ENCODE measurements at regions not wholly inside any gene's neighbourhood (a gene's known extent, or its start where the extent isn't known, plus 50 kb on each side); places are given as distances from the start of the nearest gene placed in this dataset.

DNA sequence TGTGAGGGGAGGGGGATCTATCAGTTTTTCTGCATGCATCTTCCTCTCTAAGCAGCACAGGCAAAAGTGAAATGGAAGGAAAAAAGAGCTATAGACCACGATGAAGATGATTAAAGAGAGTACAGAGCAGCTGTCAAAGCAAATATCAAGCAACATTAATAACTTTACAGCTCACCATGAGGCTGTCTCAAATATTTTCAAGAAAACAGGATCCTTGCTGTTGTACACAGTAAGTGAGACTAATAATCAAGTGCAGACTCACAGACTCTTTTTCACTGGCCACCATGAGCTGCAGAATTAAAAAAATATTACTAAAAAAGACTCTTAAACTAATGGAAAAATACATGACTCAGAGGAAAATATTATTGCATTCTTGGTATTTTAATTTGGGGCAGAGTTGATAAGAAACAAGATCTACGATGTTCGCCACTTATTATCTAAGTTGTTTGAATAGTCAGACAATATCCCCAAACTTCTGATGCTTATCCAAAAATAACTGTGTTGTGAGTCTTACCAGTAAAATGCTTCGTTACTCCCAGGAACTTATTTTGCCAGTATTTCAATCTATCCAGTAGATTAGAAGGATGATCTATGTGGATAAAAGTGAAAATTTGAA lies 817.5 kb upstream of the ALCAM start:
- DNase-seq (ENCODE audit: low read depth in 3 of 3) = no peak

DNA sequence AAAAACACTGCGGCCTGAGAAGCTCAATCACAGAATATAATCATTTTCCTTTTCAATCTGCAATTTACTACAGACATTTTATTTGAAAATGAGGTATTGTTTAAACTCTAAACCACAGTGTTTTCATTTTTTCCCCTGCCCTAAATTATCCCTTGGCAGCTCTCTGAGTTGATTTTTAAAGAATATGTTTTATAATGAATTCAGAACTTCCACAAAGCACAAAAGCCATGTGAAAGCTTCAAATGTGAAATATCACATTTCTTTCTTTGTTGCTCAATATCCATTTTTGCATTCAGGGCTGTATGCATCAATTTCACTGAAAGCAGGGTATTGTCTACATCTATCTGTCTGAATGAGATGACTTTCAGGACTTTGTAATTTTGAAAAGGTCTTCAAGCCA lies 813.6 kb upstream of the ALCAM start:
- DNase-seq (ENCODE audit: low read depth in 3 of 3) = no peak

DNA sequence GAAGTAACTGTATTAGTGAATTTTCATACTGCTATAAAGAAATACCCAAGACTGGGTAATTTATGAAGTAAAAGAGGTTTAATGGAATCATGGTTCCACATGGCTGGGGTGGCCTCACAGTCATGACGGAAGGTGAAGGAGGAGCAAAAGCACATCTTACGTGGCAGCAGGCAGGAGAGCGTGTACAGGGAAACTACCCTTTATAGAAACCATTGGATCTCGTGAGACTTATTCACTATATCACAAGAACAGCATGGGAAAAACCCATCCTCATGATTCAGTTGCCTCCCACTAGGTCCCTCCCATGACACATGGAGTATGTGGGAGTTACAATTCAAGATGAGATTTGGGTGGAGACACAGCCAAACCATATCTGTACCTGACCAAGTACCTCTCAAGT lies 812.3 kb upstream of the ALCAM start:
- DNase-seq (ENCODE audit: low read depth in 3 of 3) = no peak

DNA sequence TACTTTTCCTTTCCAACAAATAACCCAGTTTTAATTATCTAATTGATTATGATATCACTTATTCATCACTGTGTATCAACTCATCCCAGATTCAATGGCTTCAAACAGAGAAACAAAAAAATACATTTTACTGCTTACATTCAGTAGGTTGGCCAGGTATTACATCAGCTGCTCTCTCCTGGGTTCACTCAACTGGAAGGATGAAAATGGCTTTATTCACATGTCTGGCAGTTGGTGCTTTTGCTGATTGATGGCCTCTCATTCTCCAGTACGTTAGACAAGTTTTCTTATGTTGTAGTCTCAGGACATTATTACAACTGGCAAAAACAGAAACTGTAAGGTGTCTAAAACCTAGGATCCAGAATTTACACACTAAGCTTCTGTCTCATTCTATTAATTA lies 811.0 kb upstream of the ALCAM start:
- DNase-seq (ENCODE audit: low read depth in 3 of 3) = no peak

DNA sequence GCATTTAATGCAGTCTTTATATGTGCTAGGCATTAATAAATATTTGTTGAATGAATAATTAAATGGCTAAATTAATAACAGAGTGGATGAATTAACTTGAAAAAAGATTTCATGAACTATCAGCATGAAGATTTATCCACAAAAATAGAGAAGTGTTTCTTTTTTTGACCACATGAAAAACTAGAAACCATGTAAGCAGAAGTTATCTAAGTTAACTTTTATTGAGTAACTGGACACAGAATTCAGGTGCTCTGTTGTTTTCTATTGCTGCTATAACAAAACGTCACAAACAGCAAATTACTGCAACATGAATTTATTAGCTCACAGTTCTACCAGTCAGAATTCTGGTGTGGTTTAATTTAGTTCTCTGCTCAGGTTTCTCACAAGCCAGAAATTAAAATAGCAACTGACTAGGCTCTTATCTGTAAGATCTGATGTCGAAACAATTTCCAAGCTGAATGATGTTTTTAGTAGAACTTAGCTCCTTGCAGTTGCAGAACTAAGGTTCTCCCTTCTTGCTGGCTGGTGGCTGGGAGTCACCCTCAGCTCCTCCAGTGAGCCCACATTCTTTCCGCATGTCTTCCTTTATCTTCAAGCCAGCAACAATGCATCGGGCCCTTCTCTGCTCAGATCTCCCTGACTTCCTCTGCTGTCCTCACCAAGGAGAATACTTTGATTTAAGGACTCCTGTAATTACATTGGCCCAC lies 810.2 kb upstream of the ALCAM start:
- DNase-seq (ENCODE audit: low read depth in 3 of 3) = no peak

DNA sequence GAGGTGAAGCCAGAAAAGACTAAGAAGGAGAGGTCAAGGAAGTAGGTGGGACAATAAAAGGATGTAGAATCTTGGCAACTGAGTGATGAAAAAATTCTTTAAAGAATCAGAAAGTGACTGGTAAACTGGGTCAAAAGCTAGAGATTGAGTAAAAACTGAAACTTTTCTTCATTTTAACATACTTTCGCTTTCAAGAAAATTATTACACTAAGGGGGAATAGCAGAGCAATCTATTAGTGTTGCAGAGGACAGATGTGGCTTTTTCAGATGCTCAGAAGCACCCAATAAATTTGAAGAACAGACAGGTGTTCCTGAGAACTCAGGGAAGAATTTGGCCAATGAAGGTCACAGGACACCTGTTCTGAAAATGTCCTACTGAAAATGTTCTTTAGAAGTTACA lies 805.4 kb upstream of the ALCAM start:
- DNase-seq (ENCODE audit: low read depth in 3 of 3) = no peak

DNA sequence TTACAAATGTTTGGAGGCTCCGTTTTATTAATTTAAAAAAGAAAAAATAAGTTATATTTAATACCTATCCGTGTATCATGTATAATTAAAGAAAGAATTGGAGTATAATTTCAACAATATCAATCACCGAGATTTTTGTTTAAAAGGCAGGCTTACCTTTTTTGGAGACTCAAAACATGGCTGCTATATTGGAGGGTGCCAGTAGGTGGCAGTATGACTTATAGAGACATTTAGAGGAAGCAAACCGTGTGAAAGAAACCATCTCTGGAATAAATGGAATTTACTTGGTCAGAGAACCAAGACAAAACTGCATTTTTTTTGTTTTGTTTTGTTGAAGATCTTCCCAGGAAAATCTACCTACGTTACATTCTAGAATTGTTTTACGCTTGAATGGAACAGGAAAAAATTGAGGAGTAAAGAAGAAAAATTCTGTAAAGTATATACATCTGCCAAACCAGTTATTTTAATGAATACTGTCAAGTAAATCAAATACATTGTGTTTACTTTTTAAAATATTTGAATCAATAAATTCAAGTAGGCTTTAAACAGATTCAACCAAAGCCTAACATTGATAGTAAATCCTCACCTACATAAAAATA lies 802.6 kb upstream of the ALCAM start:
- peak; percentile 18 to 34 (median 29) for DNase-seq (ENCODE audit: low read depth in 3 of 3)

DNA sequence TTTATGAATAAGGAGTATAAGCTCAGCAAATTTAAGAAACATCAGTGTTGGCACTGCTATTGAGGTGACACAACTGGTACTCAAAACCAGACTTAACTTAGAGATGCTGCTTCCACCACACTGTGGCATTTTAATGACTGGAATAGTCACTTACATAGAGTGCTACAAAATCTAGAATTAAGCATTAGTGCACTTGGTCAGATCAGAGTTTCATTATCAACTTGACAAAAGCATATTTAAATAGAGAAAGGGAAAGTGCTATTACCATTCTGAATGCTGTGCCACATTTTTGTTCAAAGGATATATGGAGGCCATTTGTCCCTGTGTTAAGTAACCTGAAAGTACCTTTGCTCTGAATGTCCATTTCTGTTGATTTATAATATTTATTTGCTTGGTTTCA lies 800.7 kb upstream of the ALCAM start:
- DNase-seq (ENCODE audit: low read depth in 3 of 3) = no peak

DNA sequence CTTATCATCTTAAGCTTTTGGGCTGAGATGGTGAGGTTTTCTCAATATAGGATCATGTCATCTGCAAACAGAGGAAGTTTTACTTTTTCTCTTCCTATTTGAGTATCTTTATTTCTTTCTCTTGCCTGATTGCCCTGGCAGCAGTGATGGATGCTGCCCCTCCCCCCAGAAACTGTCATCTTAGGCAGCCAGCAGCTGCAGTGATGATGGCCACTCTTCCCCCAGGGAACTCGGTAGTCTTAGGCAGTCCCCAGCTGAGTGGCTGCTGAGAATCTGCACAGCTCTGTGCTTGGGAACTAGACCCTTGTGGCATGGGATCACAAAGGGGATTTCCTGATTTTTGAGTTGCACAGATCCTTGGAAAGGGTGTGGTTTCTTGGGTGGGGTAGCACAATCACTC lies 791.1 kb upstream of the ALCAM start:
- DNase-seq (ENCODE audit: low read depth in 3 of 3) = no peak

DNA sequence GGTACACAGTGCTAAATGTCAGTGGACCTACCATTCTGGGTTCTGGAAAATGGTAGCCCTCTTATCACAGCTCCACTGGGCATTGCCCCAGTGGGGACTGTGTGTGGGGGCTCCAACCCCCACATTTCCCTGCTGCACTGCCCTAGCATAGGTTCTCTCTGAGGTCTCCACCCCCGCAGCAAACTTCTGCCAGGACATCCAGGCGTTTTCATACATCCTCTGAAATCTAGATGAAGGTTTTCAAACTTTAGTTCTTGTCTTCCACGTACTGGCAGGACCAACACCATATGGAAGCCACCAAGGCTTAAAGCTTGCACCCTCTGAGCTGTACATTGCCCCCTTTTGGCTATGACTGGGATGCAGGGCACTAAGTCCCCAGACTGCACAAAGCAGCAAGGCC lies 788.2 kb upstream of the ALCAM start:
- no peak for DNase-seq (ENCODE audit: low read depth in 3 of 3)

DNA sequence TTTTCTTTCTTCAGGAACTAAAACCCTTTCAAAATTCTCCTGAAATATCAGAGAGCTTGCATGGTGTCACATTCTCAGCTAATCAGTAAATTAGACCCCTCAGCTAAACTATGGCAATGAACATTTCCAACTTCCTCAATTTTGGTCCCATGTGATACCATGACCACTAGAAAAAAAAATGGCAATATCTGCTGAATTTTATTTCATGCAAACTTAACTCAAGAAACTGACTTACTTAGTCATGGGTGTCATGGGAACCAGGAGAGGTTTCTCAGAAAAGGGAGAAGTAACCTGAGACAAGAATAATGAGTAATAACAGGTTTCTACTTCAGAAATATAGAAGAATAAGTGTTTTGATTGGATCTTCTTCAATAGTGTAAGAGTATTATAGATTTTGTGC lies 784.6 kb upstream of the ALCAM start:
- no peak for DNase-seq (ENCODE audit: low read depth in 3 of 3)

DNA sequence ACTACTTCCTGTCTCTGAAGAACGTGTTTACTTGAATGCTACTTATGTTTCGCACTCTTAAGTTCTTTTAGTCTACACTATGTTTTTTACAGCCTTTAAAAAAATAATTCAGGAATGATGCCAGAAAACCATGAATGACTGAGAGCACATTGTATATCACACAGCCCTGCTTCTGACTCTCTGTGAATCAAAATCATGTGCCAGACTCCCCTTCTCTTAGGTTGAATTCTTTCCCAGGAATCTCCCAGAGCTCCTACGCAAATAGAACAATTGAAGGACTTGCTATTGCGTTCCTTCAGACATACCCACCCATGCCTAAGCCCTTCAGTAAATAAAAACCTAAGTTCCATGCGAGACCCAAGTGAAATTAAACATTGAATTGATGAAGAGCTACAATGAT lies 782.0 kb upstream of the ALCAM start:
- no peak for DNase-seq (ENCODE audit: low read depth in 3 of 3)

DNA sequence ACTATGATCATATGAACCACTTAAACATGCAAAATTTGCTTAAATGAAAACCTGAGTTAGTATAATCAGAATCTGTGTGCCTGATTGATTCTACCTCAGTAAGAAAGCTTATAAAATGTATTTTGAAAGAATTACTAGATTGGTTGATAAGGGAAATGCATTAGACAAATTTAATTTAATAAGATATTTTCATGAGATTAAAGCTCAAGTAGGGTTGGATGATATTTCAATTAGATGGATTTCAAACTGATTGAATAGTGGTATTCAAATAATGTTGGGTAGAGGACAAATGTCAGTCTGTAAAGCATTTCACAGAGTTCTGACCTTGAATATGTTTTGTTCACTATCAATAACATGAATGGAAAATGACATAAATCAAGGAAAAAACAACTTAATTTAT lies 780.4 kb upstream of the ALCAM start:
- DNase-seq (ENCODE audit: low read depth in 3 of 3) = no peak

DNA sequence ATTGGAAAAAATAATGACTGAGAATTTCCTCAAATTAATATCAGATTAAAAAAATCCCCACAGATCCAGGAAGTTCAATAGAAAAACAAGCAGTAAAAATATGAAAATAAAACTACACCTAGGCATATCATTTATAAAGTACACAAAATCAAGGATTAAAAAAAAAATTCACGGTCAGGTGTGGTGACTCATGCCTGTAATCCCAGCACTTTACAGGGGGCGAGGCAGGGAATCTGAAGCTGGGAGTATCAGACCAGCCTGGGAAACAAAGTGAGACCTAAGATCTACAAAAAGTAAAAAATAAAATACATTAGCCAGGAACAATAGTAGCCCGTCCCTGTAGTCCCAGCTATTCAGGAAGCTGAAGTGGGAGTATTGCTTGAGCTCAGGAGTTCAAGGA lies 778.3 kb upstream of the ALCAM start:
- no peak for DNase-seq (ENCODE audit: low read depth in 3 of 3)

DNA sequence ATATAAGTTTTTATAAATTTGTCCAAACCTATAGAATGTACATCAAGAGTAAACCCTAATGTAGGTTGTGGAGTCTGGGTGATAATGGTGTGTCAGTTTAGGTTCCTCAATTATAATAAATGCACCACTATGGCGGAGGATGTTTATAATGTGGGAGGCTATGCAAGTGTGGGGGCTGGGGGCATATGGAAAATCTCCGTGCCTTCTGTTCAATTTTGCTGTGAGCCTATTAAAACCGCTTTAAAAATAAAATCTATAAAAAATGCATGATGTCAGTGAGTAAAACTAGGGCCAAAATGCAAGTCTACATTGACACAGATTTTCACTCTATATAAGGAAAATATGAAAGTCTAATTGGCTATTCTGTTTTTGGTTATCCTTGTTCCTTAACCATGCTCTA lies 774.9 kb upstream of the ALCAM start:
- DNase-seq (ENCODE audit: low read depth in 3 of 3) = no peak

DNA sequence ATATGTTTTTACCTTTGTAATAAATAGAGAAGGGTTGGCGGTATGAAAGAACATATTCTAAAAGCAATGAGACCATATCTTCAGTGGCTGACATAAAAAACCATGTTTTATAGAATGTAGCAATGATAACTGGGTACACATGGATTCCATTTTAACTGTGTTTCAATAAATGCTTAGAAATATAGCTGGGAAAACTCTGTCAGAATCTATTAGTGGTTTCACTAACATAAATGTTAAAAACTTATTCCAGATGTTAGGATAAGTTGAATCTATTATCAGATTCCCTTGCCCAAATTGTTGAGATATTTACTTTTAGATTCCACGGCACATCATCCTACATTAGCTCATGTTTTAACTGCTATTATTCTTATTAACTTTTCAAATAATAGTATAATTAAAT lies 772.2 kb upstream of the ALCAM start:
- no peak for DNase-seq (ENCODE audit: low read depth in 3 of 3)

DNA sequence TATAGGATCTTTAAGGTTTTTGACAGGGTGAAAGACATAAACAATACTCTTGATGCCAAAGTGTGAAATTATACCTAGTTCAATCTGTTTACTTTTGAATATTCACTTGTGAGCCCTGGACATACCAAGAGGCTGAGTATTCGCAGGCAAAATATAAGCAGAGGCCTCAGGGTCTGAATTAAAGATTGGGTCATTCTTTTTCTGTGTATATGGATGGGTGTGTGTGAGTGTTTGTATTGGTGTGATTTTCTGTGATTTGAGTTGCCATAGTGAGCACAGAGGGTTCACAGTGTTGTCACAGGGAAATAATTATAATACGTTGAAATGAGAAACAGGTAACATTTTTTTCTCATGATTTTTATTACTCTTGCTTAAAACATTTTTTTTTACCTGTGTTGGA lies 770.7 kb upstream of the ALCAM start:
- DNase-seq (ENCODE audit: low read depth in 3 of 3) = no peak

DNA sequence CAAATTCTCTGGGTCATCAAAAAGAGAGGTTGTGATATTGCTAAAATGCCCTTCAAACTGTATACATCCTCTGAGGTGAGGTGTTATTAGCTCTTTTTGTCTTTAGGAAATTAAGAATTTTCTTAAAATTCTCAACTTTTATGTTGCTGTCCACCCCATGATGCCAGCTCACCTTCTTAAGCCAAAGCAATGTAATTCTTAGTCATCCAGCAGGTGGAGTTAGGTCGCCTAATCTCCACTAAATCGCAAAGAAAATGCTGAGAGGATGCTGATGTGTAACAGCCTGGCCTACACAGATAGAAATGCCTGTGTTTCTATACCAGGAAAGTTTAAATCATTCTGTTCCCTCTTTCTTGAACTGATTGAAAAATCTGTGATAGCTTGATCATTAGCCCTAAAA lies 770.2 kb upstream of the ALCAM start:
- no peak for DNase-seq (ENCODE audit: low read depth in 3 of 3)

DNA sequence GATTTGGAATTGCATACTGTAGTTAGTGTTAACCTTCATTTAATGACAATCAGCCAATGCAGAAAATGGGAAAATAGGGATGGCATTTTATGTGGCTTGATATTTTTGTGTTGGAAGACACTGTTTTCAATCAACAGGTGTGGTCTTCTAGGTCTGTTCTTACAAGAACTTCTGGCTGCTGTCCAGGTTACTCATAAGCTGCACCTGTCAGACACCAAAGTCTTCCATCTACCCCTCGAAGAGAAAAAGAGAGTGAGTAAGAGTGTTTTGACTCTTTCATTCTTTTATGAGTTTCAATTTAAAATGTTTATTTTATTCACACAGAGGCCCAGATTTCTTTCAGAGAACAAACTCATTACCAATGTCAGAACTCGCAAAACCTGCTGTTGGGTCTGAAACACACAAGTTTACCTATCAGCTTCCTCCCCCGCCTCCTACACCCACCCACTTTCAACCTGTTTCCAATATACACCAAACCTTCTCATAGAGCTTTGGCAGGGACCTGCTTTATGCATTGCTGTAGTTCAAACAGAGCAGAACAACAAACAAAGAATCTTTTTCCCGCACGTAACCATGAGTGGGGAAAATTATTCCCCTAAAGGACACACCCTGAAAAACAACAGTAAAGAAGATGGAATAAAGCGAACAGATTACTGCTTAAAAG lies 767.7 kb upstream of the ALCAM start:
- DNase-seq (ENCODE audit: low read depth in 3 of 3) = no peak

DNA sequence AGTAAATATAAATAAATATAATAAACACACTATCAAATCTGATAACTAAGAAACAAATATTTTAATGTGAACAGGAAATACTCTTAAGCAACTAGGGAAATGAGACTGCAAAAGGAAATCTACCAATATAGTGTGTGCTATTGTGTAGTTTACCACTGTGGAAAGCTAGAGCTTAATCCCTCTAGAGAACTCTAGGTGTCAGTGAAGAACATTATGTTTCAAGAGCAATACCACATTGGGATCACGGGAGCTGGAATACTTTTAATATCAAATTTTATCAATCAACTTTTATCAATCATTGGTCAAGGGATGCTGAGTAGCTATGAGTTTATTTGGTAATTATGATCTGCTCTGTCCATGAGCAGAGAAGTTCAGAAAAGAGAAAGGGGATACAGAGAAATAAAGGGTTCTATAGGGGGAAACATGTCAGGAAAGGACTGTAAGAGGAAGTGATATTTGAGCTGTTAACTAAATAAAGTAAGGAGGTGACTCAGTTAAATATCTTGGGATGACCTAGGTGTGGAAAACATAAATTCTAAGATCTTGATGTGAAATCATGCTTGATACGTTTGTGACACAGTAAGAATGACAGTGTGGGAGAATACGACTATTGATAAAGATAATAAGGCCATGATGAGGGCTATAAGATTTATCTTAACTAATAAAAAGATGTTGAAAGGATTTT lies 762.2 kb upstream of the ALCAM start:
- DNase-seq (ENCODE audit: low read depth in 3 of 3) = no peak

DNA sequence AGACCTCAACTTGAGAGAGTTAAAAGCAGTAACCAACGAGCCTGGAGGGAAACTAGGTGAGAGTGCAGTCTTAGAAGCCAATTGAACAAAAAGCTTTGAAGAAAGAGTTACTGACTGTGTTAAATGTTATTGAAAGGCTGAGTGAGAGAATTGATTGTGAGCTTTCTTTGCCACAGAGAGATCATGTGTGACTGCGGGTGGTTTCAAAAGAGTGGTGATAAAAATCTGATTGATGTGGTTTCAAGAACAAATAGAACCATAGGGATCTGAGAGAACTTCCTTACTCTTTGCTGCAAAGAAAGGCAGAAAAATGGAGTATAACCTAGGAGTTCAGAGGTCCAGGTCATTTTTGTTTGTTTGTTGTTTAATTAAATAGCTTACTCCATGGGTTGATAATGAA lies 759.9 kb upstream of the ALCAM start:
- DNase-seq (ENCODE audit: low read depth in 3 of 3) = no peak

Data from stimulated activated CD4-positive, alpha-beta T cell treated with anti-CD3 and anti-CD28 coated beads, TNF-alpha, amount 100 ng/mL, for 48 hours (primary cell).